Activated naive CD4-positive, alpha-beta T cell treated with anti-CD3 and anti-CD28 coated beads, Interleukin-2, amount 50 U/mL, for 72 hours (primary cell): ENCODE measurements at regions not wholly inside any gene's neighbourhood (a gene's known extent, or its start where the extent isn't known, plus 50 kb on each side); places are given as distances from the start of the nearest gene placed in this dataset.
"Not testable (repeated sequence)": the region's sequence is repeated elsewhere in the genome, so short reads cannot be mapped to it uniquely, and the experiment has no call there.

Experiments used
- ATAC-seq, 2 donors: fragments of 150-1000 bp; cut with Tn5 transposase; 2 replicates each; pipeline ENCODE4 v1.10.0; 2021; ENCODE audit warnings: mild to moderate bottlenecking in 2 of 2, moderate library complexity in 2 of 2
- DNase-seq, 2 donors: peaks; one replicate each; pipeline ENCODE4 v3.0.0; 2021 to 2022; ENCODE audit warnings: low spot score in 2 of 2
- H3K27ac Mint-ChIP-seq, 2 donors: one replicate each; pipeline ENCODE4 v1.8.0; 2022; ENCODE audit warnings: mild to moderate bottlenecking in 2 of 2, mixed read lengths in 2 of 2
- H3K36me3 Mint-ChIP-seq, 2 donors: one replicate each; pipeline ENCODE4 v1.8.0; 2022; ENCODE audit warnings: mixed read lengths in 2 of 2
- H3K9me3 Mint-ChIP-seq, 2 donors: one replicate each; pipeline ENCODE4 v1.8.0; 2022; ENCODE audit warnings: mixed read lengths in 2 of 2

- H3K36me3 Mint-ChIP-seq = no peaks in the 10 kb centered on the region
- ATAC-seq (no peak), DNase-seq (no peak)
- no peaks in the 10 kb centered on the region for H3K9me3 Mint-ChIP-seq
- no peak overlapping the region for H3K27ac Mint-ChIP-seq
These were observed 107.5 kb upstream of the SPATS2L start for GRCh38 chr2:200199005-200199404.

- DNase-seq = no peak
- no peak for ATAC-seq
These were observed 106.8 kb upstream of the SPATS2L start for GRCh38 chr2:200199576-200200263.

GRCh38 chr2:200201839-200202238 is 104.7 kb upstream of the SPATS2L start:
- H3K36me3 Mint-ChIP-seq, DNase-seq, H3K27ac Mint-ChIP-seq, H3K9me3 Mint-ChIP-seq, ATAC-seq: not testable (repeated sequence)

More at GRCh38 chr2:200199576-200200263, 106.8 kb upstream of the SPATS2L start:
- H3K36me3 Mint-ChIP-seq = no peaks in the 10 kb centered on the region
- no peak overlapping the region for H3K27ac Mint-ChIP-seq
- no peaks in the 10 kb centered on the region for H3K9me3 Mint-ChIP-seq

GRCh38 chr2:200203381-200203827 is 103.1 kb upstream of the SPATS2L start:
- Mint-ChIP-seq H3K36me3 (no peaks in the 10 kb centered on the region), H3K27ac (no peak overlapping the region), H3K9me3 (peaks cover under 1% of the 10 kb centered on the region in 2 donors)
- DNase-seq (no peak), ATAC-seq (no peak)

- no peak for ATAC-seq
- no peak overlapping the region for H3K27ac Mint-ChIP-seq
- no peak for DNase-seq
- H3K9me3 Mint-ChIP-seq = peaks cover 8 to 9% of the 10 kb centered on the region in 2 donors
- H3K36me3 Mint-ChIP-seq = no peaks in the 10 kb centered on the region
These were observed 98.5 kb upstream of the SPATS2L start for GRCh38 chr2:200208041-200208440.

- DNase-seq (no peak), ATAC-seq (no peak)
- Mint-ChIP-seq H3K9me3 (peaks cover 8 to 9% of the 10 kb centered on the region in 2 donors), H3K36me3 (no peaks in the 10 kb centered on the region), H3K27ac (no peak overlapping the region)
These were observed 97.5 kb upstream of the SPATS2L start for GRCh38 chr2:200209030-200209429.

- ATAC-seq (no peak), DNase-seq (no peak)
- no peaks in the 10 kb centered on the region for H3K36me3 Mint-ChIP-seq
- no peak overlapping the region for H3K27ac Mint-ChIP-seq
- peaks cover 8 to 9% of the 10 kb centered on the region in 2 donors for H3K9me3 Mint-ChIP-seq
These were observed 94.8 kb upstream of the SPATS2L start for GRCh38 chr2:200211643-200212042.

- H3K27ac Mint-ChIP-seq = no peak overlapping the region
- ATAC-seq (no peak), DNase-seq (no peak)
- H3K9me3 Mint-ChIP-seq = peaks cover 8 to 9% of the 10 kb centered on the region in 2 donors
- no peaks in the 10 kb centered on the region for H3K36me3 Mint-ChIP-seq
These were observed 93.5 kb upstream of the SPATS2L start for GRCh38 chr2:200212862-200213425.

GRCh38 chr2:200216310-200216709 is 90.2 kb upstream of the SPATS2L start:
- no peaks in the 10 kb centered on the region for H3K36me3 Mint-ChIP-seq
- DNase-seq (no peak), ATAC-seq (no peak)
- H3K27ac Mint-ChIP-seq = no peak overlapping the region
- H3K9me3 Mint-ChIP-seq = no peaks in the 10 kb centered on the region

GRCh38 chr2:200217320-200217719 is 89.2 kb upstream of the SPATS2L start:
- Mint-ChIP-seq H3K36me3 (no peaks in the 10 kb centered on the region), H3K27ac (no peak overlapping the region), H3K9me3 (no peaks in the 10 kb centered on the region)
- DNase-seq = no peak
- no peak for ATAC-seq

- no peak for ATAC-seq
- no peaks in the 10 kb centered on the region for H3K9me3 Mint-ChIP-seq
These were observed 87.8 kb upstream of the SPATS2L start for GRCh38 chr2:200218645-200219044.

GRCh38 chr2:200219309-200220113 is 87.0 kb upstream of the SPATS2L start:
- no peak for ATAC-seq
- no peak for DNase-seq
- Mint-ChIP-seq H3K27ac (no peak overlapping the region), H3K9me3 (peaks cover 0 to under 1% of the 10 kb centered on the region in 2 donors), H3K36me3 (no peaks in the 10 kb centered on the region)

More at GRCh38 chr2:200218645-200219044, 87.8 kb upstream of the SPATS2L start:
- no peak for DNase-seq
- Mint-ChIP-seq H3K36me3 (no peaks in the 10 kb centered on the region), H3K27ac (no peak overlapping the region)

GRCh38 chr2:200220251-200220650 is 86.2 kb upstream of the SPATS2L start:
- DNase-seq (no peak), ATAC-seq (no peak)
- Mint-ChIP-seq H3K9me3 (peaks cover 0 to 6% of the 10 kb centered on the region in 2 donors), H3K27ac (no peak overlapping the region), H3K36me3 (no peaks in the 10 kb centered on the region)

- no peak for DNase-seq
- Mint-ChIP-seq H3K36me3 (no peaks in the 10 kb centered on the region), H3K27ac (no peak overlapping the region), H3K9me3 (peaks cover 0 to 6% of the 10 kb centered on the region in 2 donors)
- ATAC-seq = no peak
These were observed 85.2 kb upstream of the SPATS2L start for GRCh38 chr2:200221055-200221955.

- Mint-ChIP-seq H3K27ac (no peak overlapping the region), H3K36me3 (no peaks in the 10 kb centered on the region), H3K9me3 (peaks cover 0 to 6% of the 10 kb centered on the region in 2 donors)
- ATAC-seq = no peak
- no peak for DNase-seq
These were observed 83.7 kb upstream of the SPATS2L start for GRCh38 chr2:200222791-200223190.

GRCh38 chr2:200223205-200223784 is 83.2 kb upstream of the SPATS2L start:
- H3K27ac Mint-ChIP-seq = no peak overlapping the region
- DNase-seq (no peak), ATAC-seq (no peak)
- no peaks in the 10 kb centered on the region for H3K36me3 Mint-ChIP-seq
- peaks cover 0 to 6% of the 10 kb centered on the region in 2 donors for H3K9me3 Mint-ChIP-seq
